ENCODE measurements at regions not wholly inside any gene's neighbourhood (a gene's known extent, or its start where the extent isn't known, plus 50 kb on each side); places are given as distances from the start of the nearest gene placed in this dataset.

DNA sequence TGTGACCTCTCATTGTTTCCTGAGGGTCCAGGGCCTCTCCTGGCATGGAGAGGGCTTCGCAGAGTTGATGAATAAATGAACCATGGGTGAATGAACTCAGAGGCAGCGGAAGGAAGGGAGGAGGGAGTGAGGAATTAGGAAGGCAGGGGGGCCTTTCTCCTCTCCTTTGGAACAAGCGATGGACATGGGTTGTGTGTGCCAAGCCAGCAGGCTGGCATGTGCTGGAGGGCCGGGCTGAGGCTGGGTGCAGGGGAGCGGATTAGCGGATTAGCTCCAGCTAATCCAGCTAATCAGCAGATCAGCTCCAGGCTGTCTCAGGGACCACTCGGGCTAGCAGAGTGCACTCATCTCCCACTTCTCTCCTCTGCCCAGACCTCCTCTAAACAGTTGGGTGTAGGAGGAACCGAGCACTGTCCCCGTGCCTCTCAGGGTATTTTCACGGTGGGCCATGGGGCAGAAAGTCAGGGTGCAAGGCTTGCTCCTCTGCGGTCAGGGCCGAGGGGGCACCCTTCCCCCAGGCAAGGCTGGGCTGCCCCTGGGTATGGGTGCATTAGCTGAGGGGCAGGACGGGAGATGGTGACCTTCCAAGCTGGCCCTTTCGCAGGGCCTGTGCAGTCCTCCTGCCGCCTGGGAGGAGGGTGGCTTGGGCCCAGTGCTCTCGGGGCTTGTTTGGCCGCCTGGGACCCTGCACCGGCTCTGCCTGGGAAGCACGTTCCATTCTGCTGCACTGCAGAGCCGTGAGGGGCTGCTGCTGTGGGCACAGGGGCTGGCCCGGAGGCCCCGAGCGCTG lies 120.3 kb upstream of the B3GAT1 start:
- DNase-seq, result no peak

GRCh38 chr11:134531327-134532130 lies 119.5 kb upstream of the B3GAT1 start:
- DNase-seq, result no peak

DNA sequence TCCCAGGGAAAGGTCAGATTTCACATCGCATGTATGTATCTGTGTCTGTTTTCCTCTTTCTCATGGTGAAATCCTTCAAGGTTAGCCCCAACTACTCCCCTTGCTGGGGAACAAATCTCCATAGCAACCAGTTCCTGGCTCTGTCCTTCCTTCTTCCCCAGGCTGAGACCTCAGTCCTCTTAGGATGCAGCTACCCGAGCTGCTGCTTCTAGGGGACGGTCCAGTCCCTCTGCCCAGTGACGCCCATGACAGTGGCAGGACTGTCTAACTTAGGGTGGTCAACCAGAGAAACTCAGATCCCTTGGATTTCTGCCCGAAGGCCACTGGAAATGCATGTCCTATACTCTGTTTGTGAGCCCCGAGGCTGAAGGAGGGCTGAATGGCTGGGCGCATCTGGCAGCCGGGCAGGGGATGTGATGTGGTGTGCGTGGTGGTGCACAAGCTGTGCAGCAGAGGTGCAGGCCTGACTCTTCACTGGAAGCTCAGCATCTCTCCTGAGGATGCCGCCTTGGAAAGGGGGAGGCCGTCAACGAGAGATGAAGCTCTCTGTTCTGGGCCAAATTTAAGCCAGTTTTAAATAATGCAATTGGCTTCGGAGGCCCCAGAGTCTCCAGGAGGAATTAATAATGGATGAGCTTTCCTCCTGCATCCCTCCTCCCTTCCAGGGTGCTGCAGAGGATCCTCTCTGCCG lies 118.7 kb upstream of the B3GAT1 start:
- DNase-seq, result no peak

GRCh38 chr11:134529212-134530096 lies 117.4 kb upstream of the B3GAT1 start:
- DNase-seq, result no peak

GRCh38 chr11:134528453-134528852 lies 116.4 kb upstream of the B3GAT1 start:
- no peak for DNase-seq

GRCh38 chr11:134527382-134528243 lies 115.6 kb upstream of the B3GAT1 start:
- no peak for DNase-seq

DNA sequence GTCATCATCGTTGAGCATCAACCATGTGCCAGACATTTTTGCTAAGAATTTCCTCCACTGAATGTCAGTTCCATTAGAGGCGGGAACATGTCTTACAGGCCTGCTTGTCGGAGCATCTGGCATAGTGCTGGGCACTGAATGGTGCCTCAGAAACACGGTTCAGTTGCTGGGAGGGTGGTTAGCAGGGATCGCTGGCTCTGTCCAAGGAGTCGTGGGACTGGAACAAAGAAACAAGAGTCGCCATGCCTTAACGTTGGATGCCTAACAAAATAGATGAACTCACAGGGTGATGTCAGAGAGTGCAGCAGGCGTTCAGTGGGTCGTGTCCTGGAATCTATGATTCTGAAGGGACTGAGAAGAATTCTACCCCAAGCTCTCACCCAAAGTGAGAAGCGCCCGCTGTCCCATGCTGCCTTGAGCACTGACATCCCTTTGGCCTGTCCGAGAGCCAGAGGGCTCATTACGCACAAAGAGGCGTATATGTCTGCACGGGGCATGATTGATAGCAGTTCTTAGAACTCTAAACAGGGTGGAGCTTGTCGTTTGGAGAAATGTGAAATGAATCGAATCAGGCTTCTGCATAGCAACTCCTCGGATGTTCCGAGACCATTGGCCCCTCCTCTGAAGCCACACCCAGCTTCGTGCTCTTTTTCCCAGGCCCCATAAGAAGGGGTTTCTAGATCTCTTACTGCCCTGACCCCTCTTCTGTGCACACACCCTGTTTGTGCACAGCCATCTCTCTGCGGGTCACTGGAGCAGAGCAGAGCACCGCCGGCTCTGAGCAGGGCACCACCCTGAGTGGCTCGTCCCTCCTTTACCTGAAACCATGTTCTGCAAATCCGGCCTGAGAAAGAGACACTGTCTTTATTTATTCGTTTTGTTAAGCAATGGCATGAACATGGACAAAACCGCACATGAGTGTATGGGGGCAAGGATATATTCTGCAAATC lies 113.1 kb upstream of the B3GAT1 start:
- DNase-seq, result no peak

DNA sequence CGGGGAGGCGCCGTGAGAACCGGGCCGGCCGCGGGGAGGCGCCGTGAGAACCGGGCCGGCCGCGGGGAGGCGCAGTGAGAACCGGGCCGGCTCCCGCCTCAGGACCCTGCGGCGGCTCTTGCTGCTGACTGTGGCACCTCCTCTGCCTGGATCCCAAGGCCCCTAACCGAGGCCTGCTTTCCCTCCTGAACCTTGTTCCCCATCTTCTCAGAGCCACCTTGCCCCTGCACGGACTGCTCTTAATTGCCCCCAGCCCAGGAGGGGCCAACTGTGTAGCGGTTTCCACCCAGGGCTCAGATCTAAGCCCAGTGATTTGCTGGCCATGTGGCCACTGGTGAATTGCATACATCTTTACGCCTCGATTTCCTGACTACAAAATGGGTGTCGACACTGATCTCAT lies 112.2 kb upstream of the B3GAT1 start:
- no peak for DNase-seq

- no peak for DNase-seq
These were observed 110.9 kb upstream of the B3GAT1 start for GRCh38 chr11:134522782-134523570.

DNA sequence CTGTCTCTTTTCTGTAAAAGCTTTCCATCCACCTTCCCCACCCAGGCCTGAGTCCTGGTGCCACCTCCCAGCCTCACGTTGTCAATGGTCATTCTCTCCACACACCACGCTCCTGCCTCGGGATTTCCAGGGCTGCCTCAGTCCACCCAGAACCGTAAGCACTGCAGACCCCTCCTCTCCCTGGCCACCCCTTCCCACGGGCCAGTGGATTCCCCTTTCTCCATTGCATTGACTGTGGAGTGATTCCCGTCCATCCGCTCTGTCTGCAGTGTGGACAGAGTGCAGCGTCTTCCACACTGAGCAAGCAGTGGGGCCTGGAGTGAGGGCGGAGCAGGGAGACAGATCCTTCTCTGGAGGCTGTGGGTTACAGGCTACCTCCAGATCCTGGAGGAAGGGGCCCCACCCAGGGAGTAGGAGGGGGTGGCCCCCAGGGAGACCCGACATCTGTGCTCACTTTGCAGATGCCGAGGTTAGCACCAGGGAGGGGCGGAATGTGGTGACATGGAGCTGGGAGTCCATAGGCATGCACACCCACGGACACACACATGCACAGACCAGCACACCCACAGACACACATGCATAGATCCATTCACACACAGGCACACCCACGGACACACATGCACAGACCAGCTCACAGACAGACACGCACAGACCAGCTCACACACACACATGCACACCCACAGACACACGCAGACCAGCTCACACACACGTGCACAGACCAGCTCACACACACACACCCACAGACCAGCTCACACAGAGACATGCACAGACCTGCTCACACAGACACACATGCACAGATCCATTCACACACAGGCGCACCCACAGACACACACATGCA lies 109.6 kb upstream of the B3GAT1 start:
- no peak for DNase-seq

- DNase-seq, result no peak
These were observed 109.0 kb upstream of the B3GAT1 start for GRCh38 chr11:134521001-134521400.

- peak; percentile 70 for DNase-seq
These were observed 107.7 kb upstream of the B3GAT1 start for GRCh38 chr11:134519788-134520187.

- no peak for DNase-seq
These were observed 107.3 kb upstream of the B3GAT1 start for GRCh38 chr11:134519390-134519750.

- no peak for DNase-seq
These were observed 106.8 kb upstream of the B3GAT1 start for GRCh38 chr11:134518616-134519389.

- no peak for DNase-seq
These were observed 105.7 kb upstream of the B3GAT1 start for GRCh38 chr11:134517621-134518293.

GRCh38 chr11:134517115-134517514 lies 105.1 kb upstream of the B3GAT1 start:
- no peak for DNase-seq

Measured in muscle of arm (tissue), 1 donor.